GM04503 (cell line): ENCODE measurements at regions not wholly inside any gene's neighbourhood (a gene's known extent, or its start where the extent isn't known, plus 50 kb on each side); places are given as distances from the start of the nearest gene placed in this dataset.
"Not testable (repeated sequence)": the region's sequence is repeated elsewhere in the genome, so short reads cannot be mapped to it uniquely, and the experiment has no call there.

ENCODE experiments used
- DNase-seq: peaks from one replicate; pipeline ENCODE4 v3.0.0-alpha.2; 2012; ENCODE audit warnings: low read depth

GRCh38 chr13:44887515-44887914 lies 101.8 kb downstream of the NUFIP1 start:
- no peak for DNase-seq

DNA sequence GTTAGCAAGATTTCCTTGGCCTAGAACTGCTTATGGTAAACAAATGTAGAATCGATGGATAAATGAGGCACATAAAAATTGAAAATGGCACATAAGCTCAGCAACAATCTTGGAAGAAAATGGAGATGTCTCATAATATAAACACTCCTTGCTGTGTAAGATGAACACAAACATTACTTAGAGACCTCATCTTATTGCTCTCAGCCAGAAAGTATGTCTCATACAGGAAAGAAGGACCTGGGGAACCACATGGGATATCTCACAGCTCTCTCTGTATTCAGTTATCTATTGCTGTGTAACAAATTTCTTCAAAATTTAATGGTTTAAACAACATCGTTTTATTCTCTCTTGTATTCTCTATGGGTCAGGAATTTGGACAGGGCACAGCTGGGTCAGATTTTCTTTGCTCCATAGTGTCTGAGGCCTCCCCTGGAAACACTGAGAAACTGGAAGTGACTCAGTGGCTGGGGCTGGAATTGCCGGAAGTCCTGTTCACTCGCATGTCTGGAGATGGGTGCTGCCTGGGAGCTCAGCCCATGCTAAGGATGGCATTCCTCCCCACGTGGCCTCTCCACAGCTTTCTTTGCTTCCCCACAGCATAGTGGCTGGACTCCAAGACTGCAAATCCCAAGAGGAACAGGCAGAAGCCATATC lies 105.1 kb downstream of the NUFIP1 start:
- DNase-seq = peak; percentile 65

DNA sequence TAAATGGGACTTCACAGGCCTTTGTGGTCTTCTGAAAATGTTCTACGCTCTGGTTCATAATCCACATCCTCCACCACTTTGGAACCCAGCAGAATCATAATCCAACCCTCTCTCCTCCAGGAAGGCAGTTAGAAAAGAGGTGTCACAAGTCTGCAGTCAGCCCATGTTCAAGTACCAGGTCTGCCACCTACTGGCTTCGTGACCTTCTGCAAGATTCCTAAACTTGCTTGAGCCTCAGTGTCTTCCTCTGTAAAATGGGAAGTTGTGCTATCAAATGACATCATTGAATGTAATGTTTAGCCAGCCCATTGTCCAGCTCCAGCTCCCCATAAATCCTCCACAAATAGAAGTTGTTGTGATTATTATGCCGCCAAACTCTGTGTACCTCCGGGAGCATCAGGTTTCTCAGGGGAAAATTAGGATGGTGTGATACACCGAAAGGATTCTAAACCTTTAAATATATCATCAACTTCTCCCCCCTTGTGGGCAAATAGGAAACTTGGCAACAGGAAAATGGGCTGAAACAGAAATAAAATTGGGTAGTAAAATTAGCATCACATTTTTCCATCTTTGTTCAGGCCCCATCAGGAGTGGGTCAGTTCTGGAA lies 109.7 kb downstream of the NUFIP1 start:
- DNase-seq = no peak

DNA sequence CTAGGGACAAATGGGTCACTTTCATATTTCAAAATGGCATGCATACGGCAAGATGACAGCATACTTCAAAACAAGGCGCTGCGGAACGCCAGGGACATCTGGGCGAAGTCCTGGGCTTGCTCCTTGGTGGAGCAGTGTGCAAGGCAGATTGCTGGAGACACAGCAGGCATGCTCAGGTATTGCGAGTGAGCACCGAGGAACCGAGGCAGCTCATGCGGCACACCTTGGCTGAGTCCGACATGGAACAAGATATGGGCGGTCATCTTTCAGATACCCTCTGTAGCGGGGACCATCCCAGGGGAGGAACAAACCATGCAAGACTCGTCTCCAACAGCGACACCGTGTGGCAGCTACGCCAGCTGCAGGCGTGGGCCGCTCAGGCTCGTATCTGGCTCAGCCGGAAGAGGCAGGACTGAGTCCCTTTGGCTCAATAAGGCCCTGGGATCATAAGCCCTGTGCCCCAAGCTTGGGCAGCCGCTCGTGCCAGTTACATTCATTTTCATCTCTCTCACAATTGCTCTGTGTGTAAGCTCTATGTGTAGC lies 112.4 kb downstream of the NUFIP1 start:
- DNase-seq = no peak

DNA sequence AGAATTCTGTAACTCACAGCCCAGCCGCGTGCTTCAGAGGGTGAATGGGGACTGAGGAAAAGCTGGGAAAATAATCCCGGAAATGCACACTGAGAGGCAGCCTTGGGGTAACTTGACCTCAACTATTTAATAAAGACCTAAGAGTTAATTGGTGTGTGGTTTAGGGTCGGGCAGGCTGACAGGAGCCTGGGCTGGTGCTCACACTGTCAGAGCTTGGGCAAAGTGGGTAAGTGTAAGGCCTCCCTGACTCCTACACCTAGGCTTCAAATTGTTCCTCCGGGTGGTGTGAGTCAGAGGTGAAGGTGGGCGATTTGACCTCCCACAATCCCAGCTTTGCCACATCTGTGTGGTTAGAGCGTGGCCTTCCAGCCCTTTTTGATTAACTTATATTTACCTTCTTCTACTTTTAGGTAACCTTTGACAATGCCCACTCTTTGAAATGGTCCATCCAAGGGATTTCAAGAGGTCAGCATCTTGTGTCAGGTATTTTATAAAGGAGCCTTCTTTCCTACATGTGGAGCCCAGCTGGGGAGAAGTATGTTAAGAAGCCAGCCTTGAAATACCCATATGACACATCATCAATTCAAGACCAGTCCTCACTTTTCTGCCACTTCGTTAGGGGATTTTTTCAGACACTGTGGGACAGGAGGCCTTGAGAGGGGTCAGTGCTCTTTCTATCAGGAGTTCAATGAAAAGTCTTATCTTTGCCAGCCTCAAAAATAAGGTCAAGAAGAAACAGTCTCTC lies 114.2 kb downstream of the NUFIP1 start:
- DNase-seq = no peak

DNA sequence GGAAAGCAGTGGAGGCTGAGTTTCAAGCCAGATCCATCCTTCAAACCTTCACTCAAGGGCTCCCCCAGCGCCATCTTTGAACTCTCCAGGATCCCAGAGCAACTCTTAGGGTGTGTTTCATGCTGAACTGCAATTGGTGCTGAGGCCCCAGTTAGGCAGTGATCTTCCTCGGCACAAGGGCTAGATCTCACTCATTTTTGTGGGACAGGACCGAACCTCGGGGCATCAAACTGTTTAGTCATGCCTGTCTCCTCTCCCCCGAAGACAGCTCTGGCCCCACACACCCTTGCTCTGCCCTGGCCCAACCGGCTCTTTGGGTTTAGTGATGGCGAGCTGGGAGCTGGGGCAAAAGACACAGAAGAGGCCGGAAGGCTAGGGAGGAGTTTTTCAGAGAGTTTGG lies 115.1 kb downstream of the NUFIP1 start:
- DNase-seq = no peak

DNA sequence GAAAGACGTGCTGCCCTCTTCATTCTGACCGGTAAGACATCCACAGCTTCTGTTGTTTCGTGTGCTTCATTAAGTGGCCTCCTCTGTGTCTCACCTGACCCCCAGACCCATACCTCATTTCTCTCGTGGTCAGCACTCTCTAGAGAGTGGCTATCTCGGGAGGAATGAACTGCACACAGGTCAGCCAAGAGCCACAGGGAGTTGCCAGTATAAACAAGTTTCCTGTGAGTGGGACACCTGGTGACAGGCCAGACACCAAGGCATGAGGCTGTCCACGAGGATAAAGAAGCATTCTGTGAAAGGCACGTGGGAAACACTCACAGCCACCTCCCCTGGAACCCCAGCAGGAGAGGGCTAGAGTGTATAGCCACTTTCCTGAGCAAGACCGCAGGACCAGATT lies 115.8 kb downstream of the NUFIP1 start:
- DNase-seq = no peak

- DNase-seq = no peak
These were observed 116.5 kb downstream of the NUFIP1 start for GRCh38 chr13:44872751-44873150.

- DNase-seq = no peak
These were observed 118.8 kb downstream of the NUFIP1 start for GRCh38 chr13:44870456-44870929.

DNA sequence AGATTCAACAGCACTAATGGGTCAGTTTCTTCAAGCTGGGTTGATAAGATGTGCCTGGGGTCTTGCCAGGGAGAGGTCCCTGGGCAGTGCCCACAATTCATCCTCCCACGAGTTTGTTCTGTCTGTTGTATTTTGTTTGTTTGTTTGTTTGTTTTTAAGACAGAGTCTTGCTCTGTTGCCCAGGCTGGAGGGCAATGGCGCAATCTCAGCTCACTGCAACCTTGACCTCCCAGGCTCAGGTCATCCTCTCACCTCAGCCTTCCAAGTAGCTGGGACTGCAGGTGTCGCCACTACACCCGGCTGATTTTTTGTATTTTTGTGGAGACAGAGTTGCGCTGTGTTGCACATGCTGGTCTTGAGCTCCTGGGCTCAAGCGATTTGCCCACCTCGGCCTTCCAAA lies 120.1 kb downstream of the NUFIP1 start:
- no peak for DNase-seq

DNA sequence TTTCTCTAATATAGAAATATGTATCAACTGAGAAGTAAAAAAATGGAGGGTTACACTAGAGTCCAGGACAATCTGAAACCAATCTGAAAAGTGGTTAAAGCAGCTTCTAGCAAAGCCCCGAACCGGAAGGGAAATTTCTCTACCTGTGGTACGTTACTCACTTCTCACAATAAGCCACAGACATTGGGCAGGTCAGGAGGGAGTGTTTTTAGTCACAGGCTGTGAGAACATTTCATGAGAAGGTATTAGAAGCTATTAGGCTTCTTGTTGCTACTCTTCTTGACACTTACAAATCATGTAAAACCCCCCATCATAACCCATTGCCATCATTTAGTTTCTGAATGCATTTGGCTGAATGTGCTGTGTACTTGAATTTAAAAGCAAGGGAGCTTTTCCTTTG lies 120.9 kb downstream of the NUFIP1 start:
- no peak for DNase-seq

DNA sequence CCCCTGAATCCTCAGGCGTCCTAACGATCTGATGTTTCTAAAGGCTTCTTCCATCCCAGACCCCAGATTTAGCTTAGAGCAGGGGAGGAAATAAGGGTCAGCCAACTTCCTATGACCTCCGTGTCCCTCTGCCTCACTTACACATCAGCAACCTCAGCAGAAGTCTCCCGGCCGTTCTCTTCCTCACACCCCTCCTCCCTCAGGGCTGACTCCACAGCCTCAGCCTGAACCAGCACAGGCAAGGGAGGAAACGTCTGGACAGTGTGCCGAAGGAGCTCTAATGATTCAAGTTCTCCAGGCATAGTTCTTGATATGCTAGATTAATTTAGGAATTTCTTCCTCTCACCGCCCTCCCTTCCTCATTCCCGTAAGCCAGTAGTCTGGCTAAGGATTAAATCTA lies 121.4 kb downstream of the NUFIP1 start:
- DNase-seq = no peak

- DNase-seq = no peak
These were observed 122.8 kb downstream of the NUFIP1 start for GRCh38 chr13:44866411-44866911.

GRCh38 chr13:44865722-44866410 lies 123.4 kb downstream of the NUFIP1 start:
- no peak for DNase-seq

DNA sequence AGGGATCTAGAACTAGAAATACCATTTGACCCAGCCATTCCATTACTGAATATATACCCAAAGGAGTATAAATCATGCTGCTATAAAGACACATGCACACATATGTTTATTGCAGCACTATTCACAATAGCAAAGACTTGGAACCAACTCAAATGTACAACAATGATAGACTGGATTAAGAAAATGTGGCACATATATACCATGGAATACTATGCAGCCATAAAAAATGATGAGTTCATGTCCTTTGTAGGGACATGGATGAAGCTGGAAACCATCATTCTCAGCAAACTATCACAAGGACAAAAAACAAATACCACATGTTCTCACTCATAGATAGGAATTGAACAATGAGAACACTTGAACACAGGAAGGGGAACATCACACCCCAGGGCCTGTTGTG lies 125.6 kb downstream of the NUFIP1 start:
- DNase-seq = not testable (repeated sequence)

GRCh38 chr13:44860454-44860853 lies 128.8 kb downstream of the NUFIP1 start:
- DNase-seq = no peak

GRCh38 chr13:44857736-44858135 lies 131.5 kb downstream of the NUFIP1 start:
- DNase-seq = no peak

DNA sequence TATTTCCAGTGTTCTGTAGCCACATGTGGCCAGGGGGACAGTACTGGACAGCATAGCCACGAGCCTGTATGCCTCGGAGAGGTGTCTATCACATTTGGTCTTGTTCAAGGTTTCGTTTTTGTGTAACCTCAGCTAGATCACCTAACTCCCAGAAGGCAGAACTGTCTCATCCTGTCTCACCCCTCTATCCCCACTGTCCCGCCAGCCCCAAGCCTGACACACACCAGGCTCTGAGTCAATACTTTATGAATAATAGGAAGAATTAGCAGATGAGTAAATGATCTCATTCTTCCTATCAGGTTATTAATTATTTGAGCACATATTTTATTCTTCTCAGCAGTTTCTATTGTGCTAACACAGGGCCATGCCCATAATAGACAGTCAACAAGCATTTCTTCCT lies 132.2 kb downstream of the NUFIP1 start:
- no peak for DNase-seq

GRCh38 chr13:44855860-44856259 lies 133.4 kb downstream of the NUFIP1 start:
- DNase-seq = no peak

DNA sequence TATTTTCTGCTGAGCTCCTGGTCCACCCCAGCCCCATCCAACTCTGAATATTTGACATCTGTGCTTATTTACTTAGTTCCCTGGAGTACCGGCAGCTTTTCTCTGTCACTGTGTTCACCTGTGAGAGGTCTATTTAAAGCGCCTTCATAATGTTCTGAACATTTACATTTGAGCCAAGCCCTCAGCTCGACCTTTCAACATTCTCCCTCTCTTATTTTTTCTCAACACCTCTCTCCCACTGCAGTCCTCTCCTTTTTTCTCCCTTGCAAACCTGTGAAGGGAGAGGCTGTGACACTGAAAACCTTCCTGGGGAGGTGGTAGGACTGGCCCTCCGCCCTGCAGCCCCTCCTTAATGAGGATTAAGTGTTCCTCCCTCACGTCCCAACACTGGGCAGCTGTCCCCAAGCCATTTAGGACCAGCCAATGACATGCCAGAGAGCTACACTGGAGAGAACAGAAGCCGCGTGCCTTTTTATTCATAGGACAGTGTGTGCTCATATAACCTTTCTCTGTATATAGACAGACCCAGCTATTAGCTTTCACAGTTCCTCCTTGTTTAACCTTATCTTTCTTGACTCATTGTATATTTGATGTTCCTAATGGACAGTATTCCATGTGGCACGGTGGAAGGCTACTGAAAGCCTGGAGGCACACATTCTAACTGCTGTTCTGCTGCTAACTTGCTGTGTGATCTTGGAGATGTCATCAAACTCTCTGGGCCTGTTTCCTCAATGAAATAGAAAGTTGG lies 134.8 kb downstream of the NUFIP1 start:
- DNase-seq = no peak

- no peak for DNase-seq
These were observed 135.6 kb downstream of the NUFIP1 start for GRCh38 chr13:44853641-44854040.
